SK-N-SH (cell line): ENCODE measurements at regions not wholly inside any gene's neighbourhood (a gene's known extent, or its start where the extent isn't known, plus 50 kb on each side); places are given as distances from the start of the nearest gene placed in this dataset.

Experiments used
- CTCF ChIA-PET: fragments of 300-600, 350-600 bp; formaldehyde crosslinking; extraction: SDS; loops from one replicate; lab custom pipeline; 2021; lab: Yijun Ruan, JAX
- POLR2A ChIA-PET: fragments of 350-600 bp; sonication (Branson Sonifier 250); formaldehyde crosslinking; extraction: SDS; loops from one replicate; lab custom pipeline; 2020; ENCODE audit warnings: antibody characterized with exemption, inconsistent platforms; lab: Yijun Ruan, JAX
- DNase-seq: peaks from one replicate; pipeline ENCODE4 v3.0.0; 2012
- H2AFZ ChIP-seq: fragments of 200-600 bp; sonication (generic); 2 replicates; pipeline ENCODE4 v1.8.1; 2016; ENCODE audit warnings: antibody characterized with exemption, mild to moderate bottlenecking, low read depth
- H3F3A ChIP-seq: fragments of 200-600 bp; sonication (generic); replicated peaks from 2 replicates; pipeline ENCODE3; 2016; ENCODE audit warnings: antibody characterized with exemption, mild to moderate bottlenecking; ENCODE audit not compliant: insufficient read depth
- H3K27ac ChIP-seq, 2 experiments: fragments of 200-500 bp in 1 of 2; fragments of 200-600 bp in 1 of 2; sonication (Bioruptor generic) in 1 of 2; sonication (generic), shearing (Covaris generic) in 1 of 2; 2 replicates each; pipeline versions ENCODE4 v1.5.1 to v1.6.1; 2014 to 2016; ENCODE audit warnings: low read depth in 2 of 2, inconsistent platforms in 1 of 2, low read length in 1 of 2, mild to moderate bottlenecking in 1 of 2, mixed read lengths in 1 of 2
- H3K27me3 ChIP-seq: fragments of 200-600 bp; sonication (generic), shearing (Covaris generic); 2 replicates; pipeline ENCODE4 v1.6.1; 2016; ENCODE audit warnings: mixed run types; ENCODE audit not compliant: insufficient read depth
- H3K36me3 ChIP-seq, 2 experiments: fragments of 200-500 bp in 1 of 2; fragments of 200-600 bp in 1 of 2; sonication (Bioruptor generic) in 1 of 2; sonication (generic) in 1 of 2; replicated peaks in 1 of 2; 2 replicates each; pipeline versions ENCODE3 to v1.5.1; 2014 to 2016; ENCODE audit warnings: low read length in 1 of 2, mild to moderate bottlenecking in 1 of 2; ENCODE audit not compliant: insufficient read depth in 2 of 2, control insufficient read depth in 1 of 2
- H3K4me1 ChIP-seq, 2 experiments: fragments of 200-500 bp in 1 of 2; fragments of 200-600 bp in 1 of 2; sonication (Bioruptor generic) in 1 of 2; sonication (generic), shearing (Covaris generic) in 1 of 2; 2 replicates each; pipeline versions ENCODE4 v1.5.1 to v1.6.1; 2014 to 2016; ENCODE audit warnings: low read depth in 1 of 2, low read length in 1 of 2, mixed run types in 1 of 2; ENCODE audit not compliant: insufficient read depth in 2 of 2, control insufficient read depth in 1 of 2
- H3K4me2 ChIP-seq: fragments of 200-600 bp; sonication (generic), shearing (Covaris generic); 2 replicates; pipeline ENCODE4 v1.6.1; 2017; ENCODE audit warnings: mixed run types
- H3K4me3 ChIP-seq, 2 experiments: fragments of 200-500 bp in 1 of 2; fragments of 200-600 bp in 1 of 2; sonication (Bioruptor generic) in 1 of 2; sonication (generic), shearing (Covaris generic) in 1 of 2; 2 replicates each; pipeline versions ENCODE4 v1.5.1 to v1.8.1; 2014 to 2016; ENCODE audit warnings: low read depth in 2 of 2, inconsistent platforms in 1 of 2, low read length in 1 of 2, mild to moderate bottlenecking in 1 of 2, mixed read lengths in 1 of 2, moderate library complexity in 1 of 2
- H3K79me2 ChIP-seq: fragments of 200-600 bp; sonication (generic); 2 replicates; pipeline ENCODE4 v1.8.1; 2017; ENCODE audit warnings: mild to moderate bottlenecking; ENCODE audit not compliant: insufficient read depth
- H3K9ac ChIP-seq: fragments of 200-600 bp; sonication (generic); 2 replicates; pipeline ENCODE4 v1.6.1; 2017; ENCODE audit warnings: mixed run types
- H3K9me2 ChIP-seq: fragments of 200-600 bp; sonication (generic); 2 replicates; pipeline ENCODE4 v1.6.1; 2017; ENCODE audit warnings: mixed run types
- H3K9me3 ChIP-seq: fragments of 200-600 bp; sonication (generic); 2 replicates; pipeline ENCODE4 v1.6.1; 2017; ENCODE audit warnings: mixed run types, mild to moderate bottlenecking, moderate library complexity
- H4K20me1 ChIP-seq: fragments of 200-600 bp; sonication (generic); 2 replicates; pipeline ENCODE4 v1.6.1; 2017; ENCODE audit warnings: mild to moderate bottlenecking, mixed run types; ENCODE audit not compliant: insufficient read depth
- CHD2 ChIP-seq: fragments of 150-350 bp; IDR thresholded peaks from 2 replicates; pipeline ENCODE4 v1.6.1; 2018; ENCODE audit warnings: low read length; ENCODE audit not compliant: partially characterized antibody
- CTCF ChIP-seq: fragments of 200-600 bp; sonication (generic); IDR thresholded peaks from 2 replicates; pipeline ENCODE4 v1.6.1; 2017; ENCODE audit warnings: antibody characterized with exemption, mild to moderate bottlenecking, moderate library complexity
- ELF1 ChIP-seq: IDR thresholded peaks from 2 replicates; pipeline ENCODE4 v1.4.0; 2012
- EZH2phosphoT487 ChIP-seq: fragments of 200-600 bp; sonication (generic); IDR thresholded peaks from 2 replicates; pipeline ENCODE4 v1.6.1; 2017; ENCODE audit warnings: low read depth, mixed run types, mild to moderate bottlenecking, antibody characterized with exemption, moderate library complexity, borderline replicate concordance
- FOSL2 ChIP-seq: IDR thresholded peaks from 2 replicates; pipeline ENCODE4 v1.4.0; 2012; ENCODE audit warnings: low read depth, mild to moderate bottlenecking, moderate library complexity, borderline replicate concordance
- FOXM1 ChIP-seq: IDR thresholded peaks from 2 replicates; pipeline ENCODE4 v1.4.0; 2012; ENCODE audit warnings: low read depth, mild to moderate bottlenecking
- GABPA ChIP-seq: IDR thresholded peaks from 2 replicates; pipeline ENCODE4 v1.4.0; 2012; ENCODE audit warnings: low read depth, mild to moderate bottlenecking
- GATA2 ChIP-seq: sonication (generic); formaldehyde crosslinking; IDR thresholded peaks from 2 replicates; pipeline ENCODE4 v1.5.0; 2020; ENCODE audit warnings: mild to moderate bottlenecking, missing genetic modification reagents
- JUND ChIP-seq: IDR thresholded peaks from 2 replicates; pipeline ENCODE4 v1.4.0; 2012
- MAX ChIP-seq: IDR thresholded peaks from 2 replicates; pipeline ENCODE4 v1.4.0; 2012; ENCODE audit warnings: low read depth
- MEF2A ChIP-seq: IDR thresholded peaks from 2 replicates; pipeline ENCODE4 v1.4.0; 2012; ENCODE audit warnings: low read depth, borderline replicate concordance
- NFIC ChIP-seq: IDR thresholded peaks from 2 replicates; pipeline ENCODE4 v1.4.0; 2012; ENCODE audit warnings: borderline replicate concordance
- POLR2AphosphoS5 ChIP-seq: IDR thresholded peaks from 2 replicates; pipeline ENCODE4 v1.6.1; 2012; ENCODE audit warnings: low read depth, low read length
- RCOR1 ChIP-seq: fragments of 150-350 bp; IDR thresholded peaks from 2 replicates; pipeline ENCODE4 v1.6.1; 2017; ENCODE audit warnings: antibody characterized with exemption, low read length
- REST ChIP-seq: IDR thresholded peaks from 2 replicates; pipeline ENCODE4 v1.6.1; 2012; ENCODE audit warnings: mild to moderate bottlenecking, low read depth, low read length, moderate library complexity
- RXRA ChIP-seq: IDR thresholded peaks from 2 replicates; pipeline ENCODE4 v1.4.0; 2012; ENCODE audit warnings: low read depth, mild to moderate bottlenecking, borderline replicate concordance
- SMC3 ChIP-seq: IDR thresholded peaks from 2 replicates; pipeline ENCODE4 v1.6.1; 2012; ENCODE audit warnings: low read depth, low read length, improper control_type of control experiment
- TAF1 ChIP-seq: IDR thresholded peaks from 2 replicates; pipeline ENCODE4 v1.6.1; 2012; ENCODE audit warnings: low read depth, mild to moderate bottlenecking, low read length, moderate library complexity, borderline replicate concordance
- TCF12 ChIP-seq: IDR thresholded peaks from 2 replicates; pipeline ENCODE4 v1.4.0; 2012
- TEAD4 ChIP-seq: IDR thresholded peaks from 2 replicates; pipeline ENCODE4 v1.4.0; 2012; ENCODE audit warnings: mild to moderate bottlenecking, borderline replicate concordance; ENCODE audit not compliant: insufficient read depth
- USF1 ChIP-seq: IDR thresholded peaks from 2 replicates; pipeline ENCODE4 v1.4.0; 2012; ENCODE audit warnings: low read depth, borderline replicate concordance
- USF2 ChIP-seq: fragments of 150-350 bp; IDR thresholded peaks from 2 replicates; pipeline ENCODE4 v1.6.1; 2017; ENCODE audit warnings: antibody characterized with exemption, low read length, low read depth, borderline replicate concordance
- ZBTB33 ChIP-seq: IDR thresholded peaks from 2 replicates; pipeline ENCODE4 v1.4.0; 2012; ENCODE audit warnings: low read depth, borderline replicate concordance
- WGBS: methylation state at CpG from one replicate; pipeline ENCODE4 v1.1.6; 2017; ENCODE audit warnings: low lambda C conversion rate; 5-methylcytosine and 5-hydroxymethylcytosine counted together

GRCh38 chr16:86653285-86654006, 75.1 kb downstream of the FOXL1 start (continued):
- TF ChIP-seq CTCF, result no peak
- no peak for TF ChIP-seq TAF1
- no peak for TF ChIP-seq RXRA
- TF ChIP-seq FOXM1, result no peak
- no peak for TF ChIP-seq ZBTB33
- TF ChIP-seq ELF1, result no peak
- TF ChIP-seq RCOR1, result no peak
- no peak for TF ChIP-seq GABPA
- no peak for TF ChIP-seq USF2
- no peak for TF ChIP-seq CHD2
- no peak for TF ChIP-seq EZH2phosphoT487
- TF ChIP-seq TEAD4, result no peak

- Histone ChIP-seq H2AFZ (no peak overlapping the region), H3K4me3 (no peak overlapping the region), H3K9me2 (no peaks in the 10 kb centered on the region), H3K9me3 (no peaks in the 10 kb centered on the region), H3K27me3 (no peaks in the 10 kb centered on the region), H3K27ac (no peak overlapping the region), H4K20me1 (no peaks in the 10 kb centered on the region), H3K9ac (no peak overlapping the region), H3F3A (peaks cover 21% of the 10 kb centered on the region), H3K79me2 (no peaks in the 10 kb centered on the region), H3K4me2 (no peak overlapping the region), H3K4me1 (peaks cover 0 to 17% of the 10 kb centered on the region in 2 experiments; a peak in 1 of 4 replicates), H3K36me3 (no peaks in the 10 kb centered on the region)
- no peak for DNase-seq
- CTCF ChIA-PET, result interaction anchor here (2.1 kb wide), 1 partner anchor 405 kb away, joined by 5 read pairs; no protein-coding TSS in a partner anchor
- POLR2A ChIA-PET, result no interaction called here
- WGBS, result 41% methylated on average over 6 of the region's 6 CpGs
- TF ChIP-seq GATA2 (no peak), POLR2AphosphoS5 (no peak), TEAD4 (no peak), MEF2A (no peak), SMC3 (no peak), FOSL2 (no peak), RCOR1 (no peak), MAX (no peak), USF1 (no peak), JUND (no peak), TCF12 (no peak), REST (no peak), CHD2 (no peak), RXRA (no peak), NFIC (no peak)
These were observed 79.6 kb downstream of the FOXL1 start for GRCh38 chr16:86657972-86658371.
